ENCODE measurements at regions not wholly inside any gene's neighbourhood (a gene's known extent, or its start where the extent isn't known, plus 50 kb on each side); places are given as distances from the start of the nearest gene placed in this dataset.

DNA sequence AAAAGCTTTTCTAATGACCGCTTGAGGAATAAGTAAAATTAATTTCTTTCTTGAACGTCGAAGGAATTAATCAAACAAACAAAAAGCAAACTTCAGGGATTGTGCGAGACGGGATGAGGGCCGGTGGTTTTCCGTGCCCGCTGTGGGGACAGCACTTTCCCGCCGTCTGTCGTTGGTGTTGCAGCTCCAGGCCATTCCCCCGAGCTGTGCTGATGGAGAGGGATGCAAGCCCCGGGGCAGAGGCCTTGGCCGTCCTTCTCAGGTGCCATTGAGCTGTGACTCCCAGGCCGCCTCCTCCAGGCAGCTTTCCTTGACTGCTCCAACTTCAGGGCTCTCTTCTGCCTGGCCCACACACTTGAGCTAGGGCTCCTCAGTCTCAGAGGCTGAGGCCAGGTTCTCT is 109.0 kb upstream of the C14orf180 start:
- H3K36me3 ChIP-seq (ENCODE audit: control insufficient read depth in 2 of 2, extremely low read depth in 1 of 2, insufficient read depth in 1 of 2, low read length in 1 of 2), result no peaks in the 10 kb centered on the region
- H3K27ac Mint-ChIP-seq, result no peak overlapping the region
- no peaks in the 10 kb centered on the region for H3K9me3 Mint-ChIP-seq
- ChIA-PET CTCF (no interaction called here), POLR2A (no interaction called here)
- H3K4me1 Mint-ChIP-seq, result peaks cover 0 to 8% (median 0%) of the 10 kb centered on the region in 3 donors
- peaks cover 0 to 35% of the 10 kb centered on the region in 2 experiments for H3K27me3 ChIP-seq (replicated peaks in 1 of 2; ENCODE audit: control insufficient read depth in 2 of 2, extremely low read depth in 1 of 2, insufficient read depth in 2 of 2, low read length in 1 of 2)
- H3K4me3 ChIP-seq (ENCODE audit: control insufficient read depth in 1 of 2, extremely low read depth in 1 of 2, low read length in 1 of 2), result no peak overlapping the region
- no peaks in the 10 kb centered on the region for H3K4me1 ChIP-seq (ENCODE audit: control insufficient read depth in 1 of 2, extremely low read depth in 1 of 2, insufficient read depth in 2 of 2, low read length in 2 of 2)
- no peaks in the 10 kb centered on the region for H3K36me3 Mint-ChIP-seq
- ATAC-seq (replicated peaks in 1 of 4) (no peak), DNase-seq (no peak)
- H3K4me3 Mint-ChIP-seq, result no peak overlapping the region
- WGBS (ENCODE audit: insufficient coverage), result 82% methylated on average over 12 of the region's 15 CpGs
- no peaks in the 10 kb centered on the region for H3K9me3 ChIP-seq
- no peak overlapping the region for H3K27ac ChIP-seq (ENCODE audit: low read length)
- H3K27me3 Mint-ChIP-seq, result peaks cover 11 to 26% of the 10 kb centered on the region in 2 donors

DNA sequence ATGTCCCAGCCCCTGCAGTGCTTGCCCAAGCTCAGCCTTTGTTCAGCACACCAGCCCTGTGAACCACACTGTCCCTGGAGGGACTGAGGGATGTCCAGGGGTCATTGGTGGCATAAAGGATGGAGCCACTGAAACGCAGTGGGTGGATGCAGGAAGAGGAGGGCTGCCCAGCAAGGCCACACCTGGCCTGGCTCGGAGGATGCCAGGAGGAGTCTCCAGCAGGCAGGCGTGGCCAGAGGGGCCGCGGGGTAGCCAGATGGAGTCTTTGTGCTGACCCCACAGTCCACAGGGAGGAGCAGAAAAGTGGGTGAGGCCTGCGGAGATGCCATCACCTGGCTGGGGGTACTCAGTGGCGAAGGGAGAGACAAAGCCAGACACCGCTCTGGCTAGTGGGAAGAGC is 108.5 kb upstream of the C14orf180 start:
- no peak for DNase-seq
- H3K27me3 Mint-ChIP-seq, result peaks cover 10 to 22% of the 10 kb centered on the region in 2 donors
- no peaks in the 10 kb centered on the region for H3K36me3 Mint-ChIP-seq
- H3K27me3 ChIP-seq (replicated peaks in 1 of 2; ENCODE audit: control insufficient read depth in 2 of 2, extremely low read depth in 1 of 2, insufficient read depth in 2 of 2, low read length in 1 of 2), result peaks cover 0 to 38% of the 10 kb centered on the region in 2 experiments
- H3K27ac Mint-ChIP-seq, result no peak overlapping the region
- H3K27ac ChIP-seq (ENCODE audit: low read length), result no peak overlapping the region
- no peak overlapping the region for H3K4me3 ChIP-seq (ENCODE audit: control insufficient read depth in 1 of 2, extremely low read depth in 1 of 2, low read length in 1 of 2)
- H3K9me3 ChIP-seq, result no peaks in the 10 kb centered on the region
- CTCF ChIA-PET, result no interaction called here
- no peaks in the 10 kb centered on the region for H3K36me3 ChIP-seq (ENCODE audit: control insufficient read depth in 2 of 2, extremely low read depth in 1 of 2, insufficient read depth in 1 of 2, low read length in 1 of 2)
- H3K4me1 ChIP-seq (ENCODE audit: control insufficient read depth in 1 of 2, extremely low read depth in 1 of 2, insufficient read depth in 2 of 2, low read length in 2 of 2), result no peaks in the 10 kb centered on the region
- ATAC-seq (replicated peaks in 1 of 4), result no peak
- H3K4me3 Mint-ChIP-seq, result no peak overlapping the region
- peaks cover 0 to 8% (median 0%) of the 10 kb centered on the region in 3 donors for H3K4me1 Mint-ChIP-seq
- H3K9me3 Mint-ChIP-seq, result no peaks in the 10 kb centered on the region
- POLR2A ChIA-PET, result no interaction called here
- 75% methylated on average over 8 of the region's 8 CpGs for WGBS (ENCODE audit: insufficient coverage)

DNA sequence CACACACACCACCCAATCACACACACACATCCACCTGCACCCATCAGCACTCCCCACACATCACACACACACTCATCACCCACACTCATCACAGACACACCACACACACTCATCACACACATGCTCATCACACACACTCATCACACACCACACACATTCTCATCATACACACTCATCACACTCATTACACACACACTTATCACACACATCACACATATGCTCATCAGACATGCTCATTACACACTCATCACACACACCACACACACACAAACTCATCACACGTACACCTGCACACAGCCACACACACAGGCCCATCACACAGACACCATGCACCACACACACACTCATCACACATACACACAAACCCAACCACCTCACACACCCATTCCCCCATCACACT is 107.5 kb upstream of the C14orf180 start:
- DNase-seq, result no peak
- no peaks in the 10 kb centered on the region for H3K9me3 ChIP-seq
- Mint-ChIP-seq H3K27me3 (peaks cover 10 to 22% of the 10 kb centered on the region in 2 donors), H3K36me3 (no peaks in the 10 kb centered on the region), H3K9me3 (no peaks in the 10 kb centered on the region), H3K4me3 (no peak overlapping the region), H3K27ac (no peak overlapping the region), H3K4me1 (peaks cover 0 to 8% (median 0%) of the 10 kb centered on the region in 3 donors)
- peaks cover 0 to 44% of the 10 kb centered on the region in 2 experiments for H3K27me3 ChIP-seq (replicated peaks in 1 of 2; ENCODE audit: control insufficient read depth in 2 of 2, extremely low read depth in 1 of 2, insufficient read depth in 2 of 2, low read length in 1 of 2)
- H3K4me3 ChIP-seq (ENCODE audit: control insufficient read depth in 1 of 2, extremely low read depth in 1 of 2, low read length in 1 of 2), result no peak overlapping the region
- ChIA-PET POLR2A (no interaction called here), CTCF (no interaction called here)
- H3K27ac ChIP-seq (ENCODE audit: low read length), result no peak overlapping the region
- 73% methylated on average over 1 of the region's 1 CpG for WGBS (ENCODE audit: insufficient coverage)
- H3K36me3 ChIP-seq (ENCODE audit: control insufficient read depth in 2 of 2, extremely low read depth in 1 of 2, insufficient read depth in 1 of 2, low read length in 1 of 2), result no peaks in the 10 kb centered on the region
- H3K4me1 ChIP-seq (ENCODE audit: control insufficient read depth in 1 of 2, extremely low read depth in 1 of 2, insufficient read depth in 2 of 2, low read length in 2 of 2), result no peaks in the 10 kb centered on the region
- no peak for ATAC-seq (replicated peaks in 1 of 4)

DNA sequence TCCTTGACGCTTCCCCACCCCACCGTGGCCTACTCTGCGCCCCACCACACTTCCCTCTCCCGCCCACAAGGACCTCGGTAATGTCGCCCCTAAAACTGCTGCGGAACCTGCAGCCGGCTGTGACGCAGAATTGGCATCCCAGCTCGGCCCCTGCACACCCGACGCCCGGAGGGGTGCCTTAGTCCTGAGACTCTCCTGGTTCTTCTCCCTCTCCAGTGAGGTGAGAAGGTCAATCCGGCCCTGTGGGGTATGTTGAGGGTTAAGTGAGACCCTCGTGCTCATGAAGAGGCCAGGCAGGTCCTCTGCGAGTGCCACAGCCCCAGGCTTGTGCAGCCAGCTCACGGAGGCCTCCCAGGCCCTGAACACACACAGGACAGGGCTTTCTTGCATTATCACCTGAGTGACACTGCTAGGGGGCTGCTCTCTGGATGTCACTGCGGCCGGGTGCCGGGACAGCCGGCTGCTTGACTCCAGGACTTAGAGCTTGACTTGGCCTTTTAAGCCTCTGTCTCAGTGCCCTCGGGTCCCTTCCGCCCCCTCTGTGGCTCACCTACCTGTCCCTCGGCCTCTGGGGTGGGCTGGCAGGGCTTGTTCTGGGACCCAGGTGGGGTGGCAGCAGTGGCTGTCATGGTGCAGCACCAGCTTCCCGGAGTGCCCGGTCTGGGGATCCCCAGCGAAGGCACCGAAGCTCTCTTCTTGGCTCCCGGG is 106.9 kb upstream of the C14orf180 start:
- Mint-ChIP-seq H3K4me3 (no peak overlapping the region), H3K36me3 (no peaks in the 10 kb centered on the region), H3K27ac (no peak overlapping the region), H3K4me1 (peaks cover 0 to 8% (median 0%) of the 10 kb centered on the region in 3 donors), H3K9me3 (no peaks in the 10 kb centered on the region), H3K27me3 (peaks cover 11 to 24% of the 10 kb centered on the region in 2 donors)
- Histone ChIP-seq H3K4me3 (ENCODE audit: control insufficient read depth in 1 of 2, extremely low read depth in 1 of 2, low read length in 1 of 2) (no peak overlapping the region), H3K4me1 (ENCODE audit: control insufficient read depth in 1 of 2, extremely low read depth in 1 of 2, insufficient read depth in 2 of 2, low read length in 2 of 2) (no peaks in the 10 kb centered on the region), H3K9me3 (no peaks in the 10 kb centered on the region), H3K27ac (ENCODE audit: low read length) (no peak overlapping the region), H3K27me3 (replicated peaks in 1 of 2; ENCODE audit: control insufficient read depth in 2 of 2, extremely low read depth in 1 of 2, insufficient read depth in 2 of 2, low read length in 1 of 2) (peaks cover 0 to 49% of the 10 kb centered on the region in 2 experiments), H3K36me3 (ENCODE audit: control insufficient read depth in 2 of 2, extremely low read depth in 1 of 2, insufficient read depth in 1 of 2, low read length in 1 of 2) (no peaks in the 10 kb centered on the region)
- ChIA-PET CTCF (no interaction called here), POLR2A (no interaction called here)
- DNase-seq, result no peak
- 75% methylated on average over 18 of the region's 29 CpGs for WGBS (ENCODE audit: insufficient coverage)
- no peak for ATAC-seq (replicated peaks in 1 of 4)

DNA sequence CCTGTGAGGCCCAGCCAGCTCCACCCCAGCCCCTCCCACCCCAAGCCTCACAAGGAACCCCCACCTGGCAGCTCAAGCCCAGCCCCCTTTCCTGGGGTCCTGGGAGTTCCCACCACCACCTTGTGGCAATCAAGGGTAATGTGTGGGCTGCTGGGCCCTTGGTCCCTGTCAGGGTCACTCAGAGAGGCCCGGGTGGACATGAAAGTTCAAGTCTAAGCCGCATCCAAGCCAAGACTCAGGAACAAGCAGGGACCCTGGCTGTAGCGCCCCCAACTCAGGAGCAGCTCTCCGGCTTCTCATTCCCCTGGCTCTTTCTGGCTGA is 106.4 kb upstream of the C14orf180 start:
- H3K27ac Mint-ChIP-seq, result no peak overlapping the region
- ChIA-PET POLR2A (no interaction called here), CTCF (no interaction called here)
- no peak overlapping the region for H3K4me3 Mint-ChIP-seq
- Histone ChIP-seq H3K27ac (ENCODE audit: low read length) (no peak overlapping the region), H3K4me1 (ENCODE audit: control insufficient read depth in 1 of 2, extremely low read depth in 1 of 2, insufficient read depth in 2 of 2, low read length in 2 of 2) (no peaks in the 10 kb centered on the region), H3K27me3 (replicated peaks in 1 of 2; ENCODE audit: control insufficient read depth in 2 of 2, extremely low read depth in 1 of 2, insufficient read depth in 2 of 2, low read length in 1 of 2) (peaks cover 0 to 49% of the 10 kb centered on the region in 2 experiments), H3K36me3 (ENCODE audit: control insufficient read depth in 2 of 2, extremely low read depth in 1 of 2, insufficient read depth in 1 of 2, low read length in 1 of 2) (no peaks in the 10 kb centered on the region), H3K4me3 (ENCODE audit: control insufficient read depth in 1 of 2, extremely low read depth in 1 of 2, low read length in 1 of 2) (no peak overlapping the region), H3K9me3 (no peaks in the 10 kb centered on the region)
- ATAC-seq (replicated peaks in 1 of 4) (no peak), DNase-seq (no peak)
- peaks cover 14 to 23% of the 10 kb centered on the region in 2 donors for H3K27me3 Mint-ChIP-seq
- H3K9me3 Mint-ChIP-seq, result no peaks in the 10 kb centered on the region
- H3K36me3 Mint-ChIP-seq, result no peaks in the 10 kb centered on the region
- WGBS (ENCODE audit: insufficient coverage), result 73% methylated on average over 4 of the region's 4 CpGs
- H3K4me1 Mint-ChIP-seq, result peaks cover 0 to 8% (median 0%) of the 10 kb centered on the region in 3 donors

DNA sequence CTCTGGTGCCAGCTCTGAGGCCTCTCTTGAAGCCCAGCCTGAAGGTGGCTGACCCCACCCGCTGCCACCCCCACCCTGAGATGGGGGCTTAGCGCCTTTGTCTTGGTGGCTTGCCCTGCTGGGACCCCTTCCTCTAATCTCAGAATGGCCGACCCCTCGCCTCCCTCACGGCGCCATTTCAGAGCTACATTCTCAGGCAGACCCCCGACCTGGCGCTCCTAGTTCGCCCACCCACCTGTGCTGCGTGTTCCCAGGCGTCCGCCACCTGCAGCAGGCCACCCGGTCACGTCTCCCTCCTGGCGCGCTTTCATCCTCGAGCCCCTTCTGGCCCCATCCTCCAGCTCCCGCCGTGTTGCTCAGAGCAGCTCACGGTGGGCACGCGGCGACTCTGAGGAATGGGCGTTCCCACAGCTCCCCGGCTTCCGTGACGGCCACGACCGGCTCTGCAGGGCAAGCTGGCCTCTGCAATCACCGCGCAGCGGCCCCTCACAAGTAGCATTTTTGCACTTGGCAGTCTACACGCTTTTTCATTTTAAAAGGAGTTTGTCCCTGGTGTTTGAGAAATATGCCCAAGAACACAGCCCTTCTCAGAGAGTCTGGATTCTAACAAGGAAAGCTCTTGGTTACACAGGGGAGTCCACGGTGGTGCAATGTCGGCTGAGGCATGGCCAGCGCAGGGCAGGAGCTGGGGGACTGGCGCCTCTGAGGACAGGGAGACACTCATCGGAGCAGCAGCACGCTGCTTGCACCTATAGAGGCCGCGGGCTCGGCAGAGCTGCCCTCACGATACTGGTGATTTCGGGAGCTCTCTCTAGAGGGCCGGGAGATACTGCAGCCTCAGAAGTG is 105.7 kb upstream of the C14orf180 start:
- H3K9me3 Mint-ChIP-seq, result no peaks in the 10 kb centered on the region

More for the DNA sequence above, 105.7 kb upstream of the C14orf180 start:
- no peak overlapping the region for H3K4me3 Mint-ChIP-seq
- H3K9me3 ChIP-seq, result no peaks in the 10 kb centered on the region
- ChIA-PET POLR2A (no interaction called here), CTCF (no interaction called here)
- H3K4me1 ChIP-seq (ENCODE audit: control insufficient read depth in 1 of 2, extremely low read depth in 1 of 2, insufficient read depth in 2 of 2, low read length in 2 of 2), result no peaks in the 10 kb centered on the region
- peaks cover 0 to 8% (median 0%) of the 10 kb centered on the region in 3 donors for H3K4me1 Mint-ChIP-seq
- no peak overlapping the region for H3K27ac ChIP-seq (ENCODE audit: low read length)
- DNase-seq (no peak), ATAC-seq (replicated peaks in 1 of 4) (no peak)
- H3K27me3 Mint-ChIP-seq, result peaks cover 14 to 19% of the 10 kb centered on the region in 2 donors
- no peaks in the 10 kb centered on the region for H3K36me3 Mint-ChIP-seq
- H3K4me3 ChIP-seq (ENCODE audit: control insufficient read depth in 1 of 2, extremely low read depth in 1 of 2, low read length in 1 of 2), result no peak overlapping the region
- peaks cover 0 to 54% of the 10 kb centered on the region in 2 experiments for H3K27me3 ChIP-seq (replicated peaks in 1 of 2; ENCODE audit: control insufficient read depth in 2 of 2, extremely low read depth in 1 of 2, insufficient read depth in 2 of 2, low read length in 1 of 2)
- no peak overlapping the region for H3K27ac Mint-ChIP-seq
- H3K36me3 ChIP-seq (ENCODE audit: control insufficient read depth in 2 of 2, extremely low read depth in 1 of 2, insufficient read depth in 1 of 2, low read length in 1 of 2), result no peaks in the 10 kb centered on the region
- WGBS (ENCODE audit: insufficient coverage), result 73% methylated on average over 44 of the region's 45 CpGs
